ENCODE measurements at regions not wholly inside any gene's neighbourhood (a gene's known extent, or its start where the extent isn't known, plus 50 kb on each side); places are given as distances from the start of the nearest gene placed in this dataset.

DNA sequence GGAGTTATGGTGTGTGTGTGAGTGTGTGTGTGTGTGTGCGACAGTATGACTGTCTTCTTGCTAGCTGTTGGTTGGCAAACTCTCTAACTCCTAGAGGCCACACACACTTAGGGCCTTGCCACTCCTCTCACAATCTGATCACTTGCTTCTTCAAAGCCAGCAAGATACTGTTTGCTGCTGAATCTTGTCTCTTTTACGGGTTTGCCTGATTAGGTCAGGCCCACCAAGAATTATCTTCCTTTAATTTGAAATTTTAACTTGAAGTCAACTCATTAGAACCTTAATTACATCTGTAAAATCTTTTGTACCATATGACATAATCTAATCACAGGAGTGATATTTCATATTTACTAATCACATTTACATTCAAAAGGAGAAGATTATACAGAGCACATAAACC lies 359.2 kb upstream of the SGCG start:
- TF ChIP-seq, protein P1, sequence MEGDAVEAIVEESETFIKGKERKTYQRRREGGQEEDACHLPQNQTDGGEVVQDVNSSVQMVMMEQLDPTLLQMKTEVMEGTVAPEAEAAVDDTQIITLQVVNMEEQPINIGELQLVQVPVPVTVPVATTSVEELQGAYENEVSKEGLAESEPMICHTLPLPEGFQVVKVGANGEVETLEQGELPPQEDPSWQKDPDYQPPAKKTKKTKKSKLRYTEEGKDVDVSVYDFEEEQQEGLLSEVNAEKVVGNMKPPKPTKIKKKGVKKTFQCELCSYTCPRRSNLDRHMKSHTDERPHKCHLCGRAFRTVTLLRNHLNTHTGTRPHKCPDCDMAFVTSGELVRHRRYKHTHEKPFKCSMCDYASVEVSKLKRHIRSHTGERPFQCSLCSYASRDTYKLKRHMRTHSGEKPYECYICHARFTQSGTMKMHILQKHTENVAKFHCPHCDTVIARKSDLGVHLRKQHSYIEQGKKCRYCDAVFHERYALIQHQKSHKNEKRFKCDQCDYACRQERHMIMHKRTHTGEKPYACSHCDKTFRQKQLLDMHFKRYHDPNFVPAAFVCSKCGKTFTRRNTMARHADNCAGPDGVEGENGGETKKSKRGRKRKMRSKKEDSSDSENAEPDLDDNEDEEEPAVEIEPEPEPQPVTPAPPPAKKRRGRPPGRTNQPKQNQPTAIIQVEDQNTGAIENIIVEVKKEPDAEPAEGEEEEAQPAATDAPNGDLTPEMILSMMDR (conservative IDR thresholded peaks at IDR 0.05): no peak
- no peak for TF ChIP-seq EZH2 (IDR thresholded peaks at IDR 0.05; ENCODE audit: low read depth)
